ENCODE measurements at regions not wholly inside any gene's neighbourhood (a gene's known extent, or its start where the extent isn't known, plus 50 kb on each side); places are given as distances from the start of the nearest gene placed in this dataset.

- Histone ChIP-seq H3K27ac (ENCODE audit: low read depth, low read length) (no peak overlapping the region), H3K79me2 (ENCODE audit: control insufficient read depth, low read length) (no peaks in the 10 kb centered on the region), H3K36me3 (ENCODE audit: control insufficient read depth, low read length) (no peaks in the 10 kb centered on the region), H3K9me3 (ENCODE audit: control insufficient read depth, insufficient read depth, low read length) (peaks cover 19% of the 10 kb centered on the region), H3K4me3 (ENCODE audit: low read length) (no peak overlapping the region), H3K4me2 (ENCODE audit: low read length) (no peak overlapping the region), H3K27me3 (ENCODE audit: control insufficient read depth, low read length) (no peaks in the 10 kb centered on the region), H3K9me2 (replicated peaks; ENCODE audit: control insufficient read depth, low read length) (no peaks in the 10 kb centered on the region), H3F3A (ENCODE audit: control insufficient read depth, insufficient read depth) (no peaks in the 10 kb centered on the region), H4K20me1 (ENCODE audit: control insufficient read depth, insufficient read depth, low read depth, low read length) (no peaks in the 10 kb centered on the region), H3K4me1 (ENCODE audit: control insufficient read depth, low read length) (no peaks in the 10 kb centered on the region)
- no peak for TF ChIP-seq EZH2phosphoT487 (IDR thresholded peaks at IDR 0.05; ENCODE audit: borderline replicate concordance, low read length)
- no peak for TF ChIP-seq CTCF (IDR thresholded peaks at IDR 0.05; ENCODE audit: low read depth, low read length, poor library complexity, severe bottlenecking)
Measured at GRCh38 chr4:4730249-4730648, 129.2 kb upstream of the MSX1 start.

GRCh38 chr4:4729206-4729605 lies 130.3 kb upstream of the MSX1 start:
- no peak overlapping the region for H3K4me3 ChIP-seq (ENCODE audit: low read length)
- H3K4me2 ChIP-seq (ENCODE audit: low read length), result no peak overlapping the region
- no peaks in the 10 kb centered on the region for H3K9me2 ChIP-seq (replicated peaks; ENCODE audit: control insufficient read depth, low read length)
- H3K9me3 ChIP-seq (ENCODE audit: control insufficient read depth, insufficient read depth, low read length), result peaks cover 26% of the 10 kb centered on the region
- no peaks in the 10 kb centered on the region for H3K36me3 ChIP-seq (ENCODE audit: control insufficient read depth, low read length)
- H3K4me1 ChIP-seq (ENCODE audit: control insufficient read depth, low read length), result no peaks in the 10 kb centered on the region
- no peak overlapping the region for H3K27ac ChIP-seq (ENCODE audit: low read depth, low read length)
- no peaks in the 10 kb centered on the region for H3K79me2 ChIP-seq (ENCODE audit: control insufficient read depth, low read length)
- TF ChIP-seq CTCF (IDR thresholded peaks at IDR 0.05; ENCODE audit: low read depth, low read length, poor library complexity, severe bottlenecking) (no peak), EZH2phosphoT487 (IDR thresholded peaks at IDR 0.05; ENCODE audit: borderline replicate concordance, low read length) (no peak)
- H3F3A ChIP-seq (ENCODE audit: control insufficient read depth, insufficient read depth), result no peaks in the 10 kb centered on the region
- no peaks in the 10 kb centered on the region for H4K20me1 ChIP-seq (ENCODE audit: control insufficient read depth, insufficient read depth, low read depth, low read length)
- no peaks in the 10 kb centered on the region for H3K27me3 ChIP-seq (ENCODE audit: control insufficient read depth, low read length)

GRCh38 chr4:4727536-4727935 lies 131.9 kb upstream of the MSX1 start:
- H3K9me3 ChIP-seq (ENCODE audit: control insufficient read depth, insufficient read depth, low read length), result peaks cover 41% of the 10 kb centered on the region
- no peaks in the 10 kb centered on the region for H3K9me2 ChIP-seq (replicated peaks; ENCODE audit: control insufficient read depth, low read length)
- H3K79me2 ChIP-seq (ENCODE audit: control insufficient read depth, low read length), result no peaks in the 10 kb centered on the region

More at GRCh38 chr4:4727536-4727935, 131.9 kb upstream of the MSX1 start:
- Histone ChIP-seq H3K36me3 (ENCODE audit: control insufficient read depth, low read length) (no peaks in the 10 kb centered on the region), H3K4me1 (ENCODE audit: control insufficient read depth, low read length) (no peaks in the 10 kb centered on the region), H3F3A (ENCODE audit: control insufficient read depth, insufficient read depth) (no peaks in the 10 kb centered on the region), H3K4me2 (ENCODE audit: low read length) (no peak overlapping the region), H4K20me1 (ENCODE audit: control insufficient read depth, insufficient read depth, low read depth, low read length) (no peaks in the 10 kb centered on the region), H3K27ac (ENCODE audit: low read depth, low read length) (no peak overlapping the region), H3K4me3 (ENCODE audit: low read length) (no peak overlapping the region), H3K27me3 (ENCODE audit: control insufficient read depth, low read length) (no peaks in the 10 kb centered on the region)
- TF ChIP-seq CTCF (IDR thresholded peaks at IDR 0.05; ENCODE audit: low read depth, low read length, poor library complexity, severe bottlenecking), result no peak
- no peak for TF ChIP-seq EZH2phosphoT487 (IDR thresholded peaks at IDR 0.05; ENCODE audit: borderline replicate concordance, low read length)
